Upper lobe of right lung (tissue), 1 donor: ENCODE measurements at regions not wholly inside any gene's neighbourhood (a gene's known extent, or its start where the extent isn't known, plus 50 kb on each side); places are given as distances from the start of the nearest gene placed in this dataset.

ENCODE experiments used
- ATAC-seq: fragments of 200-7000 bp; cut with Tn5 transposase; one replicate; pipeline ENCODE4 v1.9.1; 2020; ENCODE audit warnings: mild to moderate bottlenecking, moderate library complexity
- DNase-seq: peaks from one replicate; pipeline ENCODE4 v3.0.0-alpha.2; 2020
- H3K27ac ChIP-seq: fragments of 200-600 bp; one replicate; pipeline ENCODE4 v1.8.0; 2022
- H3K27me3 ChIP-seq: fragments of 200-600 bp; one replicate; pipeline ENCODE4 v1.8.0; 2022; ENCODE audit warnings: mild to moderate bottlenecking
- H3K36me3 ChIP-seq: fragments of 200-600 bp; one replicate; pipeline ENCODE4 v1.8.0; 2022
- H3K4me1 ChIP-seq: fragments of 200-600 bp; one replicate; pipeline ENCODE4 v1.8.0; 2022
- H3K4me3 ChIP-seq: fragments of 200-600 bp; one replicate; pipeline ENCODE4 v1.8.0; 2022; ENCODE audit warnings: mild to moderate bottlenecking
- H3K9me3 ChIP-seq: fragments of 200-600 bp; one replicate; pipeline ENCODE4 v1.8.0; 2022
- intact Hi-C: fragments of 100-400 bp; cut with DNase I; formaldehyde crosslinking; loops from one replicate; pipeline ENCODE4 v1.11.0; 2022
- TF ChIP-seq, protein P1 (sequence below): fragments of 200-600 bp; IDR thresholded peaks from one replicate; pipeline ENCODE4 v1.8.0; 2022; ENCODE audit warnings: antibody characterized with exemption
- donor health status: DM: no; HTN: yes; CAD: no; lungs with severe emphysema.

DNA sequence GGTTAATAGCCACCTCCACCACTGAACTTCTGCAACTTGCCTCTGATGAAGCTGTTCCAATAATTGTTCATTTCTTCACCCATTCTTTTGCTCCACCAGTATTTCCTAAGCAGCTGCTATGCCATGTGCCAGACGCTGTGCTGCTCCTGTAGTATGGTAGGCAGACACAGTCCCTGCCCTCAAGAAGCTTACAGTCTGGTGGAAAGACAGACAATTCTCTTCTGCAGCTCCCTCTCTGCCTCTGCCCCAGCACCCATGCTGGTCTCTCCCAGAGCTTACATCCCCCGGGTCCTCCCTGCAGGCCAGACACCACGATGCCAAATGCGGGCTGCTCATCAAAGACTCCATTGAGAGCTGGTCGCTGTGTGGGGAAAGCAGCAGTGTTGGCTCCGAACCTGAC is 111.6 kb upstream of the ESRRB start:
- no peaks in the 10 kb centered on the region for H3K36me3 ChIP-seq
- H3K27me3 ChIP-seq: no peaks in the 10 kb centered on the region
- DNase-seq (no peak), ATAC-seq (no peak)
- TF ChIP-seq, protein P1, sequence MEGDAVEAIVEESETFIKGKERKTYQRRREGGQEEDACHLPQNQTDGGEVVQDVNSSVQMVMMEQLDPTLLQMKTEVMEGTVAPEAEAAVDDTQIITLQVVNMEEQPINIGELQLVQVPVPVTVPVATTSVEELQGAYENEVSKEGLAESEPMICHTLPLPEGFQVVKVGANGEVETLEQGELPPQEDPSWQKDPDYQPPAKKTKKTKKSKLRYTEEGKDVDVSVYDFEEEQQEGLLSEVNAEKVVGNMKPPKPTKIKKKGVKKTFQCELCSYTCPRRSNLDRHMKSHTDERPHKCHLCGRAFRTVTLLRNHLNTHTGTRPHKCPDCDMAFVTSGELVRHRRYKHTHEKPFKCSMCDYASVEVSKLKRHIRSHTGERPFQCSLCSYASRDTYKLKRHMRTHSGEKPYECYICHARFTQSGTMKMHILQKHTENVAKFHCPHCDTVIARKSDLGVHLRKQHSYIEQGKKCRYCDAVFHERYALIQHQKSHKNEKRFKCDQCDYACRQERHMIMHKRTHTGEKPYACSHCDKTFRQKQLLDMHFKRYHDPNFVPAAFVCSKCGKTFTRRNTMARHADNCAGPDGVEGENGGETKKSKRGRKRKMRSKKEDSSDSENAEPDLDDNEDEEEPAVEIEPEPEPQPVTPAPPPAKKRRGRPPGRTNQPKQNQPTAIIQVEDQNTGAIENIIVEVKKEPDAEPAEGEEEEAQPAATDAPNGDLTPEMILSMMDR: no peak
- H3K4me3 ChIP-seq: no peak overlapping the region
- no peaks in the 10 kb centered on the region for H3K9me3 ChIP-seq
- H3K4me1 ChIP-seq: peaks cover 3% of the 10 kb centered on the region
- intact Hi-C loops: no loop called here
- H3K27ac ChIP-seq: no peak overlapping the region

DNA sequence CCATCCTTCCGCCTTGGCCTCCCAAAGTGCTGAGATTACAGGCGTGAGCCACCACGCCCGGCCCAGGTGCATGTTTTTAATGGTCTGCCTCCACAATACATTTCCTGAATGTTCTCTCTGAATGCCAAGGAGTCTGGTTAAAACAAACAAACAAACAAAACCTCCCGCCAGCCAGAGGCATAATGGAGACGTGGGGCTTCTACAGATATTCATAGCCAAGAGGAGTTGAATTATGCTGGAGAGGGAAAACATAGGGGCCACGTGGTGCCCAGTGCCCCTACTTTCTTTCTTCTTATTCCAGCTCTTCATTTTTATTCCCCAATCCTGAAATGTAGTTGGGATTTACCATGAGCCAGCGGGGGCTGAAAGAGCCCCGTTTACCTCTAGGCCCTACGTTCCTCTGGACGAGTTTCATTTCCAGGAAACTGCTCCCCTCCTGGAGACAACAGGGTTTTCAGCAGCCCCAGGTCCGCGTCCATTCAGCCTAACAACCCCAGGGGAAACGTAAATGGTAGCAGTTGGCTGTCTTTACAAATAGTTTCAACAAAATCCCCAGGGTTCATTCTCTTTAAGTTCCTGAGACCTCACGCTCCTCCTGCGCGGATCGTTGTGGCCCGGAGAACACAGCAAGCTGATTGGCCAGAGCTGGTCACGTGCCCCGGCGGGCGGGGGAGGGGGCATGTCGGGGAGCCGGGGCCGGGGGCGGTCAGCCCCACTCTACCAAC is 108.5 kb upstream of the ESRRB start:
- Histone ChIP-seq H3K4me1 (peaks cover 3% of the 10 kb centered on the region), H3K9me3 (no peaks in the 10 kb centered on the region)

DNA sequence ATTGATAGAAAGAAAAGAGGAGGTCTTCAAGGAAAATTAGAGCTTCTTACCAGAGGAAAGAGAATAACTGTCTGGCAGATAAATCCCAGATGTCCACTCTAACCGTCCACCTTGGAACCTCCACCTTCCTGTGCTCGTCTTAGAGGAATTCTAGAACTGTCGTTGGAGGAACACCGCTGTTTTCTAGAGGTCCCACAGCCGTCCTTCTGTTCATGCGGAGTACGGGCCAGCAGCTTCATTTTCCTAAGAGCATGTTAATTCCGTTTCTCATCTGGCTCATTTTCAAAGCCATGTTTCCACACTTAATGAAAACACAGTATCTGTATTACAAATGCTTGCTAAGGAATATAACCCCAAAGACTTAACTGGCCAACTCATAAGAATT is 107.9 kb upstream of the ESRRB start:
- peak overlapping the region; percentile 48 for H3K4me3 ChIP-seq
- H3K4me1 ChIP-seq: peaks cover 3% of the 10 kb centered on the region
- H3K27ac ChIP-seq: no peak overlapping the region
- H3K36me3 ChIP-seq: no peaks in the 10 kb centered on the region
- intact Hi-C loops: no loop called here
- no peaks in the 10 kb centered on the region for H3K27me3 ChIP-seq
- TF ChIP-seq, protein P1: no peak
- ATAC-seq (no peak), DNase-seq (no peak)
- no peaks in the 10 kb centered on the region for H3K9me3 ChIP-seq

More for the DNA sequence above, 108.5 kb upstream of the ESRRB start:
- DNase-seq (peak; percentile 84), ATAC-seq (peak; percentile 83)
- TF ChIP-seq, protein P1: peak; percentile 18
- no peaks in the 10 kb centered on the region for H3K27me3 ChIP-seq
- H3K36me3 ChIP-seq: no peaks in the 10 kb centered on the region
- intact Hi-C loops: no loop called here
- H3K27ac ChIP-seq: peak overlapping the region; percentile 42
- H3K4me3 ChIP-seq: peak overlapping the region; percentile 48

DNA sequence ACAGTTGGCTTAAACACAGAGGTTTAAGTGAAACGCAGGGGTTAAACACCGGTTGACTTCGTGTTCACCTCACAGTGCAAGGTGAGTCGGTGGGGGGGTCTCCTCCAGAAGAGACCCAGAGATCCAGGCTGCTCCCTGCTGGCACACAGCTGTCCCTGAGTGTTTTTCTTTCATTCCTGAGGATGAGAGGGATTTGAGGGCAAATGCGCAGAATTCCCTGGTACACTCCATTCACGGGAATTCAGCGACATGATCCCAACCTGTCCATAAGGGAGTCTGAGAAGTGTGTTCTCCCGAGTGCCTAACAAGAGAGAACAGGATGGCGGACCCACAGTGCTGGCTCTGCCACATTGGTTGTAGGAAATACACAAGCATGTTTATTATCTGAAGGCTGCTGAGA is 107.2 kb upstream of the ESRRB start:
- Histone ChIP-seq H3K27ac (no peak overlapping the region), H3K4me3 (no peak overlapping the region), H3K36me3 (no peaks in the 10 kb centered on the region), H3K4me1 (peaks cover 3% of the 10 kb centered on the region), H3K9me3 (no peaks in the 10 kb centered on the region), H3K27me3 (no peaks in the 10 kb centered on the region)
- ATAC-seq (no peak), DNase-seq (no peak)
- TF ChIP-seq, protein P1: no peak
- intact Hi-C loops: no loop called here

DNA sequence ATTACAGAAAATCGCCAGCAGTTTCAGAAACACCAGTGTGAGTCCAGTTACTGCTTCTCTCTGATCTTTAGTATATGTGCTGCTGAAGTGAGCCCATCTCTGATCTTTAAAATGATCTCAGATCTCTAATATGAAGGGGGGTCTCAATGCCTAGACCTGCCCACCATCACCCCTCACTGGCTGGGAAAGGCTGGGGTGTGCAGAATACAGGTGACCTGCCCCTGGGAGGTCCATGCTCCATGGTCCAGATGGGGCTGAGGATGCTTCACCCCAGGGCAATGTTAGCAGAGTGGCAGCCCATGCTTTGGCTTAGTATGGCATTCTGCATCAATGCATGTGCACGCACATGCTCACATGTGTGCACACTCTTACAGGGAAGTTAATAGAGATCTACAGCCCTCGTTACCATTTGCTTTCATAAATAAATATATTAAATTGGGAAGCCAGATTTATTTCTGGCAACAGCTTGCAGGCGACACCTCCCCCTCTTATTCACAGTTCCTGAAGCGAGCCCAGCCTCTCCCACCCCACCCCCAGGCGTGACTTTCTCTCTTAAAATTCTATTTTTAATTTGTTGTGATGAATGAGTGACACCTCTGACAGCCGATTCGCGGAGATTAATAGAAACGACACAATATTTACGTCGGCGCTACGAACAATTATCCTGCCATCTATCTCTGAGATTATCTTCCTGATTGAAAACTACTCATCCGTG is 104.7 kb upstream of the ESRRB start:
- Histone ChIP-seq H3K4me1 (peaks cover 3% of the 10 kb centered on the region), H3K4me3 (no peak overlapping the region), H3K27me3 (no peaks in the 10 kb centered on the region), H3K9me3 (no peaks in the 10 kb centered on the region), H3K27ac (no peak overlapping the region), H3K36me3 (no peaks in the 10 kb centered on the region)
- DNase-seq (no peak), ATAC-seq (no peak)
- intact Hi-C loops: no loop called here
- TF ChIP-seq, protein P1: no peak
